ENCODE measurements at regions not wholly inside any gene's neighbourhood (a gene's known extent, or its start where the extent isn't known, plus 50 kb on each side); places are given as distances from the start of the nearest gene placed in this dataset.

- in situ Hi-C loops (cut with HindIII; ENCODE audit: low sequenced_read_pairs), result no loop called here
These were observed 145.8 kb downstream of the CYLD start for GRCh38 chr16:50887500-50888298.

- in situ Hi-C loops (cut with HindIII; ENCODE audit: low sequenced_read_pairs), result no loop called here
These were observed 142.4 kb downstream of the CYLD start for GRCh38 chr16:50884066-50884860.

- in situ Hi-C loops (cut with HindIII; ENCODE audit: low sequenced_read_pairs), result no loop called here
These were observed 140.1 kb downstream of the CYLD start for GRCh38 chr16:50881956-50882355.

DNA sequence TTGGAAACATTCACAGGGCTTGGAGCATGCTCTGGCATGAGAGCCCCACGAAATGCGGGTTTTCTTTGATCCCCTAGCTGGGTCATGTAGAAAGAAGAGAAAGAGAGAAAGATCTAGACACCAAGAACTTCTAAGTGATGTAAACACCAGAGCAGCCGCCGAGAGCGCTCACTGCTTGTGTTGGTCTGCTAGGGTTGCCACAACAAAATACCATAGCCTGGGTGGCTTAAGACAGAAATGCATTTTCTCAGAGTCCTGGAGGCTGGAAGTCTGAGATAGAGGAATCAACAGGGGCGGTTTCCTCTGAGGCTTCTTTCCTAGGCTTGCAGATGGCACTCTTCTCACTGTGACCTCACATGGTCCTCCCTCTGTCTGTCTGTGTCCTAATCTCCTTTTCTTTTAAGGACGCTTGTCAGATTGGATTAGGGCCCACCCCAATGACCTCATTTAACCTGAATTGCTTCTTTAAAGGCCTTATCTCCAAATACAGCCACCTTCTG is 139.5 kb downstream of the CYLD start:
- in situ Hi-C loops (cut with HindIII; ENCODE audit: low sequenced_read_pairs), result no loop called here

DNA sequence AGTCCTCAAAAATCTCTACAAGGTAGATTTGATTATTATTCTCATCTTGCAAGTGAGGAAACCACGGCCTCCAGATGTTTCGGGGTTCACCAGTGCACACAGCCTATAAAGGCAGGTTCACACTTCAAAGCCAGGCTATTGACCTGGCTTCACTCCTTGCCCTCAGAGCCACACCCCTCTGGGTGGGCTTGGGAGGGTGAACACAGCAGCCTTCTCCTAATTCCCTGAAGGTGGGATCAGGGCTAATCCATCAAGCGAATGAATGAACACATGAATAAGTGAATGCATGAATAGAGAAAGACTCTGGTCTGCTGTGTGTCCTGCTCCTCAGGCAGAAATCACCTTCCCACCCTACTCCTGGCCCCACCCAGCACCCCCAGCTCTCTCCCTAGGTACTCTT is 139.0 kb downstream of the CYLD start:
- in situ Hi-C loops (cut with HindIII; ENCODE audit: low sequenced_read_pairs), result no loop called here

- in situ Hi-C loops (cut with HindIII; ENCODE audit: low sequenced_read_pairs), result no loop called here
These were observed 138.2 kb downstream of the CYLD start for GRCh38 chr16:50879873-50880695.

DNA sequence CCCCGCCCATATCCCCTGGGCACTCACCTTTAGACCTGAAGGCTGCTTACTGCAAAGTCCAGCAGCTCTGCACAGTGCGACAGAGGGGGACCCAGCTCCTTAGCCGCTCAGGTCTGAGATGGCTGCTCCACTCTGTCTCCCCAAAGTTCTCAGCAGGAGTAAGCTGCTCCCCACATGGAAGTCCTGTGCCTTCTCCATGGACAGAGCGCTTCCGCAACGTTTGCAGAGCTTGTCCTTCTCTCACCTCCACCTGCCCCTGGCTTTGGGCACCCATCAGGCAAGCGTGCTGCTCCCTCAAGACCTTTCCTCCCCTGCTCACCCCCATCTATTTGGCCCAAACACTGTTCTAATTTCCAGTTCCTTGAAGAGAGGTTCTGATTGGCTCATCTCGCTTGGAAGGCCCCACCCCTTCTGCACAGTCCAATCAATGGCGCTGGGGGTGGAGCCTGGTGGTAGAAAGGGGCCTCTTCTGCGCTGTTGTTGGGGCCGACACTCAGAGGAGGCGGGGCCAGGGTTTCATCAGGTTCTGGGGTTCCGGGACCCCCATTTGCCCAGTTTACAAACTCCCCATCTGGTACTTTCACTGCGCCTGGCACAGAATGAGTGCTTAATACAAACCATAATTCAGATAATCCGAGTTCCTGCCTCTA is 137.2 kb downstream of the CYLD start:
- in situ Hi-C loops (cut with HindIII; ENCODE audit: low sequenced_read_pairs), result no loop called here

- in situ Hi-C loops (cut with HindIII; ENCODE audit: low sequenced_read_pairs), result no loop called here
These were observed 136.7 kb downstream of the CYLD start for GRCh38 chr16:50878536-50878935.

DNA sequence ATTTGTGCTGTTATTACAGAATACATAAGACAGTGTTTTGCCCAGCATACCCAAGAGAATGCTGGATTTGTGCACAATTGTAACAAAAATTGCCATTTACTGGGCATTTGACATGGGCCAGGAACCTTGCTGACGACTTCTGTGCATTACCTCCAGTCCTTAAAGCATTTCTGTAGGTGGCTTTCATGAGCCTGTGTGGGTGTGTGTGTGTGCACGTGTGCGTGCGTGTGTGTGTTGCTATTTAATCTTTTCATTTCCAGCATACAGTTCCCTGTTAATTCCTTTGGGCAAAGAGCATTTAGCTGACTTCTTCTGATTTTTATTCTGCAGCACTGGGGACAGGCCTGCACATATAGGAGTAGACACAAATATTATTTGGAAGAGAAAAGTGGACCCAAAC is 134.4 kb downstream of the CYLD start:
- in situ Hi-C loops (cut with HindIII; ENCODE audit: low sequenced_read_pairs), result no loop called here

DNA sequence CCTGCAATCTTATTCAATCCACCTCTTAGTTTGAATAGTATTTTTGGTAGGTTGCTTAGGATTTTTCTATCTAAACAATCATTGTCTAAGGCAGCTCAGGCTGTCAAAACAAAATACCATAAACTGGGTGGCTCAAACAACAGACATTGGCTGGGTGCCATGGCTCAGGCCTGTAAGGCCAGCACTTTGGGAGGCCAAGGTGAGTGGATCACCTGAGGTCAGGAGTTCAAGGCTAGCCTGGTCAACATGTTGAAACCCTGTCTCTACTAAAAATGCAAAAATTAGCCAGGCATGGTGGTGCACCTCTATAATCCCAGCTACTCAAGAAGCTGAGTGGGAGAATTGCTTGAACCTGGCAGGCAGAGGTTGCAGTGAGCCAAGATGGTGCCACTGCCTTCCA is 126.7 kb downstream of the CYLD start:
- in situ Hi-C loops (cut with HindIII; ENCODE audit: low sequenced_read_pairs), result no loop called here

GRCh38 chr16:50866806-50867205 is 124.9 kb downstream of the CYLD start:
- in situ Hi-C loops (cut with HindIII; ENCODE audit: low sequenced_read_pairs), result no loop called here

GRCh38 chr16:50864386-50864785 is 122.5 kb downstream of the CYLD start:
- in situ Hi-C loops (cut with HindIII; ENCODE audit: low sequenced_read_pairs), result no loop called here

GRCh38 chr16:50863644-50864144 is 121.8 kb downstream of the CYLD start:
- in situ Hi-C loops (cut with HindIII; ENCODE audit: low sequenced_read_pairs), result no loop called here

GRCh38 chr16:50862818-50863643 is 121.1 kb downstream of the CYLD start:
- in situ Hi-C loops (cut with HindIII; ENCODE audit: low sequenced_read_pairs), result no loop called here

- in situ Hi-C loops (cut with HindIII; ENCODE audit: low sequenced_read_pairs), result no loop called here
These were observed 120.1 kb downstream of the CYLD start for GRCh38 chr16:50861970-50862411.

DNA sequence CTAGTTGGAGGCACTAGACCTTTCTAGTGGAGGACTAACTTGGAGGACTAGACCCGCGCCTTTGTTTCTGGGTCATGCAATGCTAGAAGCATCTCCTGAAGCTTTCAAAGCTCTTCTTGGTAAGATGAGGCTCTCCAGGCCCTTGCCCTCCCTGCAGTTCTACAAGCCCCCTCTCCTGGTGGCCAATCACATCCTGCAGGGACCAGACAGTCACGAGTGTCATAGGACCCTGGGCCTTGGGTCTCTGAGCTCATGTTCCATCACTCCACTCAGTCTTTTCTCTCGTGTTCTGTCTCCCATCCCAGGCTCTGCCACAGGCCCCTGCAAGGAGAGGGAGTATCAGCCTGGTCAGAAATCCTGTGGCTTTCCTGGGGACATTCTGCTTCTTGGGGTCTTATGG is 119.6 kb downstream of the CYLD start:
- in situ Hi-C loops (cut with HindIII; ENCODE audit: low sequenced_read_pairs), result no loop called here

GRCh38 chr16:50859628-50860360 is 117.9 kb downstream of the CYLD start:
- in situ Hi-C loops (cut with HindIII; ENCODE audit: low sequenced_read_pairs), result no loop called here

DNA sequence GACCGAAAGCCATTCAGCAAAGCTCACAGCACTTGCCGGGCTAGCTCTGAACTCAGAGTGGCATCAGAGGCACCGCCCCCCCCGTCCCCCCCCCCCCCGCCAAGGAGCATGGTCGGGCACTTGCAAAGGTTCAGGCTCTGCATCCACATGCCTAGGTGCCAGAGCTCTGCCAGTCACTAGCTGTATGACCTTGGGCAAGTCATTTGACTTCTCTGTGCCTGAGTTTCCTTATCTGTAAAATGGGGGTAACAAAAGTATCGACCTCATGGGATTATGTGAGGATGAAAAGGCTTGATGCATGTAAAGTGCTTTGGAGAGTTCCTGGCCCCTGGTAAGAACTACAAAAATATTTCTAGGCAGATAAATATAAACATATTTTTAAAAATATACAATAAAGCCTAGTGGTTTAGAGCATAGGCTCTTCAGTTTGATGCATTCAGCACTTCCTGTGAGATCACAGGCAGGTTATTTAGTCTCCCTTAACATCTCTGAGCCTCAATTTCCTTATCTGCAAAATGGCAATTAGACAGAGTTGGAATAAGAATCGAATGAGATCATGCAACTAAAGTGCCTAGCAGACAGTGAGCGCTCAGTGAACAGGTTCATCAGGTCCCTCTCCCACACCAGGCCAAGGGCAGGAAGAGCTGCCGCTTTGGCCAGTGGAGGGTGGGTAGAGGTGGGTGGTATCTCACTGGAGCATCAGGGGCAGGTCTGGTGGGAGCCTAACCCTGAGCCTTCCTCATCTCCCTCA is 117.2 kb downstream of the CYLD start:
- in situ Hi-C loops (cut with HindIII; ENCODE audit: low sequenced_read_pairs), result no loop called here

All from endothelial cell of hepatic sinusoid (primary cell).